Activated CD4-positive, alpha-beta T cell treated with anti-CD3 and anti-CD28 coated beads, Interleukin-2, Interleukin-4, amounts not matched to agents 100 ng/mL and 50 ng/mL, durations not matched to agents 16 hours and 8 hours (primary cell): ENCODE measurements at regions not wholly inside any gene's neighbourhood (a gene's known extent, or its start where the extent isn't known, plus 50 kb on each side); places are given as distances from the start of the nearest gene placed in this dataset.
"Not testable (repeated sequence)": the region's sequence is repeated elsewhere in the genome, so short reads cannot be mapped to it uniquely, and the experiment has no call there.

Experiments
- DNase-seq: peaks from one replicate; pipeline ENCODE4 v3.0.0-alpha.2; 2020; ENCODE audit warnings: low spot score

- no peak for DNase-seq
Observed at GRCh38 chr3:26375843-26376530, 246.6 kb upstream of the LRRC3B start.

- DNase-seq, result no peak
Observed at GRCh38 chr3:26381411-26381810, 241.2 kb upstream of the LRRC3B start.

- DNase-seq, result no peak
Observed at GRCh38 chr3:26406636-26407035, 215.9 kb upstream of the LRRC3B start.

GRCh38 chr3:26418553-26418952, 204.0 kb upstream of the LRRC3B start:
- no peak for DNase-seq

GRCh38 chr3:26422415-26422814, 200.2 kb upstream of the LRRC3B start:
- no peak for DNase-seq

GRCh38 chr3:26425076-26425475, 197.5 kb upstream of the LRRC3B start:
- no peak for DNase-seq

GRCh38 chr3:26428992-26429391, 193.6 kb upstream of the LRRC3B start:
- DNase-seq, result no peak

GRCh38 chr3:26437678-26438077, 184.9 kb upstream of the LRRC3B start:
- DNase-seq, result no peak

- DNase-seq, result no peak
Observed at GRCh38 chr3:26438325-26438940, 184.1 kb upstream of the LRRC3B start.

- no peak for DNase-seq
Observed at GRCh38 chr3:26438981-26439884, 183.3 kb upstream of the LRRC3B start.

- no peak for DNase-seq
Observed at GRCh38 chr3:26449996-26450395, 172.6 kb upstream of the LRRC3B start.

GRCh38 chr3:26452363-26452762, 170.2 kb upstream of the LRRC3B start:
- no peak for DNase-seq

GRCh38 chr3:26460985-26461384, 161.6 kb upstream of the LRRC3B start:
- DNase-seq, result no peak

- DNase-seq, result no peak
Observed at GRCh38 chr3:26472345-26472744, 150.2 kb upstream of the LRRC3B start.

- no peak for DNase-seq
Observed at GRCh38 chr3:26474706-26475105, 147.9 kb upstream of the LRRC3B start.

GRCh38 chr3:26480377-26480776, 142.2 kb upstream of the LRRC3B start:
- no peak for DNase-seq

- no peak for DNase-seq
Observed at GRCh38 chr3:26484140-26484539, 138.4 kb upstream of the LRRC3B start.

GRCh38 chr3:26498271-26498670, 124.3 kb upstream of the LRRC3B start:
- no peak for DNase-seq

- no peak for DNase-seq
Observed at GRCh38 chr3:26505399-26505798, 117.2 kb upstream of the LRRC3B start.

GRCh38 chr3:26514445-26515029, 108.0 kb upstream of the LRRC3B start:
- DNase-seq, result not testable (repeated sequence)

GRCh38 chr3:26515351-26515750, 107.2 kb upstream of the LRRC3B start:
- DNase-seq, result no peak

GRCh38 chr3:26521261-26521660, 101.3 kb upstream of the LRRC3B start:
- DNase-seq, result no peak

- no peak for DNase-seq
Observed at GRCh38 chr3:26522919-26523318, 99.7 kb upstream of the LRRC3B start.
